KMS-11 (cell line): ENCODE measurements at regions not wholly inside any gene's neighbourhood (a gene's known extent, or its start where the extent isn't known, plus 50 kb on each side); places are given as distances from the start of the nearest gene placed in this dataset.

Experiments
- H2AFZ ChIP-seq: fragments of 200-600 bp; sonication (generic); 2 replicates; pipeline ENCODE4 v1.6.1; 2016; ENCODE audit warnings: antibody characterized with exemption, mixed run types, low read depth
- H3K27ac ChIP-seq: fragments of 200-600 bp; sonication (generic); 2 replicates; pipeline ENCODE4 v1.6.1; 2016; ENCODE audit warnings: mild to moderate bottlenecking, mixed run types
- H3K27me3 ChIP-seq: fragments of 200-600 bp; sonication (generic); 2 replicates; pipeline ENCODE4 v1.6.1; 2017; ENCODE audit warnings: mild to moderate bottlenecking, low read depth, mixed run types, moderate library complexity; ENCODE audit not compliant: insufficient read depth
- H3K36me3 ChIP-seq: fragments of 200-600 bp; sonication (generic); 2 replicates; pipeline ENCODE4 v1.6.1; 2017; ENCODE audit warnings: mild to moderate bottlenecking, mixed run types; ENCODE audit not compliant: insufficient read depth
- H3K4me1 ChIP-seq: fragments of 200-600 bp; sonication (generic); 2 replicates; pipeline ENCODE4 v1.6.1; 2016; ENCODE audit warnings: mild to moderate bottlenecking, low read depth, mixed run types; ENCODE audit not compliant: poor library complexity, severe bottlenecking
- H3K4me2 ChIP-seq: fragments of 200-600 bp; sonication (generic); 2 replicates; pipeline ENCODE4 v1.7.0; 2016; ENCODE audit warnings: mild to moderate bottlenecking, mixed run types
- H3K4me3 ChIP-seq: fragments of 200-600 bp; sonication (generic); IDR thresholded peaks from 2 replicates; pipeline ENCODE4 v1.6.1; 2017; ENCODE audit warnings: low read depth, low read length, mixed read lengths; ENCODE audit not compliant: insufficient read depth
- H3K79me2 ChIP-seq: fragments of 200-600 bp; sonication (generic); 2 replicates; pipeline ENCODE4 v1.6.1; 2016; ENCODE audit warnings: low read depth, mixed run types; ENCODE audit not compliant: insufficient read depth
- H3K9ac ChIP-seq: fragments of 200-600 bp; sonication (generic); 2 replicates; pipeline ENCODE4 v1.6.1; 2016; ENCODE audit warnings: mild to moderate bottlenecking, mixed run types
- H4K20me1 ChIP-seq: fragments of 200-600 bp; sonication (generic); 2 replicates; pipeline ENCODE4 v1.6.1; 2016; ENCODE audit warnings: mild to moderate bottlenecking, mixed run types; ENCODE audit not compliant: insufficient read depth
- TF ChIP-seq, protein P1 (sequence below): fragments of 200-600 bp; sonication (generic); conservative IDR thresholded peaks from 2 replicates; pipeline ENCODE4 v1.6.1; 2017; ENCODE audit warnings: low read depth, mild to moderate bottlenecking, antibody characterized with exemption, low read length, moderate library complexity, mixed read lengths

DNA sequence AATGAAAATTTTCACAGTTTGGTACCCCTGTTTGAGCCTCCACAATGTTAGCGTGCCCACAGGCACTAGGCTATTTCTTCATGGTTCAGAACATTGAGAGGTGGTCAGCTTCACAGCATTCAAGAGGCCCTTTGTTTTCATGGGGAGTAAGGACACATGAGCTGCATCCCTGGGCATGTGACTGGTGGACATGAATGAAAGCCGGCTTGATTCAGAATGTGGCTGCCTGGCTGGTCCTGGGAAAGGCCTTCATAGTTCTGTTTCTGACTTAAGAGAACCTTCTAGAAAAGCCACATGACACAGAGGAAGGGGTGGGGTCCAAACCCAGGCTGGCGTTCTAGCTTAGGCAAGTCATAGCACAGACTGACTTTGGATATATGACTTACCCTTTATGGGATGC lies 420.6 kb downstream of the CMPK2 start:
- H3K4me3 ChIP-seq = no peak overlapping the region
- H3K4me2 ChIP-seq = no peak overlapping the region
- no peaks in the 10 kb centered on the region for H3K27me3 ChIP-seq
- H3K4me1 ChIP-seq = no peaks in the 10 kb centered on the region
- H4K20me1 ChIP-seq = no peaks in the 10 kb centered on the region
- TF ChIP-seq, protein P1, sequence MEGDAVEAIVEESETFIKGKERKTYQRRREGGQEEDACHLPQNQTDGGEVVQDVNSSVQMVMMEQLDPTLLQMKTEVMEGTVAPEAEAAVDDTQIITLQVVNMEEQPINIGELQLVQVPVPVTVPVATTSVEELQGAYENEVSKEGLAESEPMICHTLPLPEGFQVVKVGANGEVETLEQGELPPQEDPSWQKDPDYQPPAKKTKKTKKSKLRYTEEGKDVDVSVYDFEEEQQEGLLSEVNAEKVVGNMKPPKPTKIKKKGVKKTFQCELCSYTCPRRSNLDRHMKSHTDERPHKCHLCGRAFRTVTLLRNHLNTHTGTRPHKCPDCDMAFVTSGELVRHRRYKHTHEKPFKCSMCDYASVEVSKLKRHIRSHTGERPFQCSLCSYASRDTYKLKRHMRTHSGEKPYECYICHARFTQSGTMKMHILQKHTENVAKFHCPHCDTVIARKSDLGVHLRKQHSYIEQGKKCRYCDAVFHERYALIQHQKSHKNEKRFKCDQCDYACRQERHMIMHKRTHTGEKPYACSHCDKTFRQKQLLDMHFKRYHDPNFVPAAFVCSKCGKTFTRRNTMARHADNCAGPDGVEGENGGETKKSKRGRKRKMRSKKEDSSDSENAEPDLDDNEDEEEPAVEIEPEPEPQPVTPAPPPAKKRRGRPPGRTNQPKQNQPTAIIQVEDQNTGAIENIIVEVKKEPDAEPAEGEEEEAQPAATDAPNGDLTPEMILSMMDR = no peak
- no peaks in the 10 kb centered on the region for H3K79me2 ChIP-seq
- H3K27ac ChIP-seq = no peak overlapping the region
- H2AFZ ChIP-seq = no peak overlapping the region
- no peaks in the 10 kb centered on the region for H3K36me3 ChIP-seq
- no peak overlapping the region for H3K9ac ChIP-seq

DNA sequence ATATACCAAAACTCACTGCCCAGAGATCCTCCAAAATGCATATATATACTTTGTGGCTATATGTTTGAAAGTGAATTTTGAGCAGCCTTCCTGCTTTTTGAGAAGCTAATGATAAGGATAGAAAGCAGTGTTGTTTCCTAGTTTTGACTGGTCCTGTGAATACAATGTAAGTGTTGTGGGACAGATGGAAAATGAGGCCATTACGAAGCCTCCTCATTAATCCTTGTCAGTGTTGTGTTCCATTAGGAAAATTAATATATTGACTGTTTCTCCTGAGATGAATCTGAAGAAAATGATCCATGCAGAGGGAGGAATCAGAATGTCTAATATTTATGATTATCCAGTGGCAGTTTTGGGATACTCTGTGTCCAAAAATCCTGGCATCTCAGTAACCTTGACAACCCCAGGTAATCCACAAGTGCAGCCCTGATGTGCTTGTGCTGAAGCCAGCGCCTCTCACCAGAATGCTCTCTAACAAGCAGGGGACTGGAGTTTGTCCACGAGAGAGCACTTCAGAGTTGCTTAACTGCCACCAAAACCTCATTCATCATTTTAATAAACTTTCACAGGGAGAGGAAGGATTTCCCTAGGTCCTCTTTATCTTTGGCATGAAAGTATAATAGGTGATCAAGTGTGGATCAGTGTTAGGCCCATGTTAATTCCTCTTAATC lies 418.6 kb downstream of the CMPK2 start:
- Histone ChIP-seq H3K4me1 (no peaks in the 10 kb centered on the region), H3K4me2 (no peak overlapping the region), H2AFZ (no peak overlapping the region)

DNA sequence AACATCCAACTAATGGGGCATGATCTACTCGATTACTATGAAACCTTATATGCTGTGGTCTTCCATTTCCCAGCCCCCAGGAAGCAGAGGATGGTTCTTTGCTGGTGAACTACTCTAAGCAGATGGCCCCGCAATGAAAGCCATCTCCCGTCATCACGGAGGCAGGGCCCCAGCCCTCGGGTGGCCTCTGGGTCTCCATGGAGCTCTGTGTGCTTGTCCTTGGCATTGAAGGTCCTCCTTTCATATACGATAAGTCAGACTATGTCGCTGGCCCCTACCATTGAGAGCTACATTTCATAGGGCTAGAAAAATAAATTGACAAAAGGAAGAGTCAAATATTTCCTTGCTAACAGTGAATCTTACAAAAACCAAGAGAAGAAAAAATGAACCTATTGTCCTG lies 416.8 kb downstream of the CMPK2 start:
- TF ChIP-seq, protein P1 = no peak
- no peaks in the 10 kb centered on the region for H3K4me1 ChIP-seq
- H3K27ac ChIP-seq = no peak overlapping the region
- no peak overlapping the region for H3K4me3 ChIP-seq
- H3K9ac ChIP-seq = no peak overlapping the region
- no peaks in the 10 kb centered on the region for H3K36me3 ChIP-seq
- H2AFZ ChIP-seq = no peak overlapping the region
- no peaks in the 10 kb centered on the region for H4K20me1 ChIP-seq
- H3K79me2 ChIP-seq = no peaks in the 10 kb centered on the region
- no peak overlapping the region for H3K4me2 ChIP-seq
- no peaks in the 10 kb centered on the region for H3K27me3 ChIP-seq

More for the DNA sequence above, 418.6 kb downstream of the CMPK2 start:
- H4K20me1 ChIP-seq = no peaks in the 10 kb centered on the region
- H3K9ac ChIP-seq = no peak overlapping the region
- H3K27ac ChIP-seq = no peak overlapping the region
- no peaks in the 10 kb centered on the region for H3K79me2 ChIP-seq
- H3K27me3 ChIP-seq = no peaks in the 10 kb centered on the region
- no peak overlapping the region for H3K4me3 ChIP-seq
- TF ChIP-seq, protein P1 = no peak
- H3K36me3 ChIP-seq = no peaks in the 10 kb centered on the region

DNA sequence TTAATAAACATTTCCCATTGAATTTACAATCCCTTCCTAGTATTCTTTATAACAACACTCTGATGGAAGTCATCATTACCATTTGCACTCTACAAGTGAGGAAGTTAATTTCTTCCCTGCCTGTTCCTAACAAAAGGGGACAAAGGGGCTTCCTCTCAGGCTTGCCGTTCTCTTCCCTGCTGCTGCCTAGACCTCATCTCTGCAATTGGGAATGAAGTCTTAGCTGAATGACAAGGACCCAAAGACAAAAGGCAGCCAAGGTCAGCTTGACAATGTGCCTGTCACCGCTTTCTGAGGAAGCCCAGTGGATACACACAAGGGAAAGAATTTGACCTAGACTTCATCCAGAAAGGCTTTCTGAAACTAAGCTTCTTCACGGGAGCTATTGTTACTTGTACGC lies 416.4 kb downstream of the CMPK2 start:
- Histone ChIP-seq H3K27ac (no peak overlapping the region), H2AFZ (no peak overlapping the region), H3K4me3 (no peak overlapping the region)

More for the DNA sequence above, 416.4 kb downstream of the CMPK2 start:
- Histone ChIP-seq H3K4me2 (no peak overlapping the region), H3K36me3 (no peaks in the 10 kb centered on the region), H3K9ac (no peak overlapping the region), H3K4me1 (no peaks in the 10 kb centered on the region), H4K20me1 (no peaks in the 10 kb centered on the region), H3K27me3 (no peaks in the 10 kb centered on the region), H3K79me2 (no peaks in the 10 kb centered on the region)
- TF ChIP-seq, protein P1 = no peak
